ENCODE measurements at regions not wholly inside any gene's neighbourhood (a gene's known extent, or its start where the extent isn't known, plus 50 kb on each side); places are given as distances from the start of the nearest gene placed in this dataset.

GRCh38 chr6:130724089-130724488 lies 103.1 kb upstream of the SMLR1 start:
- TF ChIP-seq CTCF (IDR thresholded peaks at IDR 0.05) (no peak), POLR2A (IDR thresholded peaks at IDR 0.05) (no peak)
